Activated CD4-positive, alpha-beta memory T cell treated with anti-CD3 and anti-CD28 coated beads for 36 hours (primary cell): ENCODE measurements at regions not wholly inside any gene's neighbourhood (a gene's known extent, or its start where the extent isn't known, plus 50 kb on each side); places are given as distances from the start of the nearest gene placed in this dataset.
"Not testable (repeated sequence)": the region's sequence is repeated elsewhere in the genome, so short reads cannot be mapped to it uniquely, and the experiment has no call there.

Experiments
- CTCF ChIA-PET: fragments of 350-600 bp; sonication (Branson Sonifier 250); formaldehyde crosslinking; loops from one replicate; lab custom pipeline; 2021; ENCODE audit warnings: antibody characterized with exemption, inconsistent platforms; lab: Charles Lee
- POLR2A ChIA-PET: fragments of 350-600 bp; sonication (Branson Sonifier 250); formaldehyde crosslinking; loops from one replicate; lab custom pipeline; 2021; ENCODE audit warnings: antibody characterized with exemption; lab: Charles Lee
- DNase-seq: peaks from one replicate; pipeline ENCODE4 v3.0.0-alpha.2; 2020
- H3K27ac Mint-ChIP-seq: one replicate; pipeline ENCODE4 v1.8.0; 2021; ENCODE audit warnings: mixed read lengths
- H3K27me3 Mint-ChIP-seq: one replicate; pipeline ENCODE4 v1.8.0; 2021; ENCODE audit warnings: mixed read lengths
- H3K36me3 Mint-ChIP-seq: one replicate; pipeline ENCODE4 v1.8.0; 2021; ENCODE audit warnings: mixed read lengths
- H3K4me1 Mint-ChIP-seq: one replicate; pipeline ENCODE4 v1.8.0; 2021; ENCODE audit warnings: low read depth, mixed read lengths
- H3K4me3 Mint-ChIP-seq: one replicate; pipeline ENCODE4 v1.8.0; 2021; ENCODE audit warnings: mild to moderate bottlenecking, mixed read lengths
- H3K9me3 Mint-ChIP-seq: one replicate; pipeline ENCODE4 v1.8.0; 2021; ENCODE audit warnings: mixed read lengths
- intact Hi-C: fragments of 100-400 bp; cut with micrococcal nuclease; formaldehyde crosslinking; loops from one replicate; pipeline ENCODE4 v1.15.1; 2023

GRCh38 chr6:169371344-169372127 lies 117.9 kb upstream of the THBS2 start:
- DNase-seq: no peak
- ChIA-PET POLR2A (no interaction called here), CTCF (no interaction called here)
- Mint-ChIP-seq H3K27me3 (no peaks in the 10 kb centered on the region), H3K27ac (no peak overlapping the region), H3K4me1 (no peaks in the 10 kb centered on the region), H3K4me3 (no peak overlapping the region), H3K36me3 (no peaks in the 10 kb centered on the region), H3K9me3 (peaks cover 16% of the 10 kb centered on the region)
- intact Hi-C loops: no loop called here

- no peak for DNase-seq
- POLR2A ChIA-PET: no interaction called here
- no peaks in the 10 kb centered on the region for H3K4me1 Mint-ChIP-seq
- no peaks in the 10 kb centered on the region for H3K27me3 Mint-ChIP-seq
- intact Hi-C loops: no loop called here
- CTCF ChIA-PET: no interaction called here
- H3K36me3 Mint-ChIP-seq: no peaks in the 10 kb centered on the region
- H3K27ac Mint-ChIP-seq: no peak overlapping the region
- peaks cover 10% of the 10 kb centered on the region for H3K9me3 Mint-ChIP-seq
- H3K4me3 Mint-ChIP-seq: no peak overlapping the region
Measured at GRCh38 chr6:169370666-169371343, 117.2 kb upstream of the THBS2 start.

GRCh38 chr6:169370054-169370453 lies 116.4 kb upstream of the THBS2 start:
- Mint-ChIP-seq H3K36me3 (no peaks in the 10 kb centered on the region), H3K27me3 (no peaks in the 10 kb centered on the region), H3K4me1 (no peaks in the 10 kb centered on the region), H3K4me3 (no peak overlapping the region), H3K9me3 (peaks cover 4% of the 10 kb centered on the region), H3K27ac (no peak overlapping the region)
- intact Hi-C loops: no loop called here
- ChIA-PET CTCF (no interaction called here), POLR2A (no interaction called here)
- DNase-seq: no peak

- Mint-ChIP-seq H3K27ac (no peak overlapping the region), H3K4me3 (no peak overlapping the region), H3K27me3 (no peaks in the 10 kb centered on the region), H3K4me1 (no peaks in the 10 kb centered on the region), H3K36me3 (no peaks in the 10 kb centered on the region), H3K9me3 (no peaks in the 10 kb centered on the region)
- CTCF ChIA-PET: no interaction called here
- no peak for DNase-seq
- intact Hi-C loops: no loop called here
- POLR2A ChIA-PET: no interaction called here
Measured at GRCh38 chr6:169368200-169368599, 114.6 kb upstream of the THBS2 start.

GRCh38 chr6:169367507-169367906 lies 113.9 kb upstream of the THBS2 start:
- no peak for DNase-seq
- intact Hi-C loops: no loop called here
- H3K9me3 Mint-ChIP-seq: no peaks in the 10 kb centered on the region
- ChIA-PET POLR2A (no interaction called here), CTCF (no interaction called here)
- H3K4me1 Mint-ChIP-seq: no peaks in the 10 kb centered on the region
- no peaks in the 10 kb centered on the region for H3K27me3 Mint-ChIP-seq
- no peak overlapping the region for H3K27ac Mint-ChIP-seq
- no peaks in the 10 kb centered on the region for H3K36me3 Mint-ChIP-seq
- no peak overlapping the region for H3K4me3 Mint-ChIP-seq

GRCh38 chr6:169366258-169366901 lies 112.7 kb upstream of the THBS2 start:
- POLR2A ChIA-PET: no interaction called here
- intact Hi-C loops: no loop called here
- no peak overlapping the region for H3K27ac Mint-ChIP-seq
- no peak overlapping the region for H3K4me3 Mint-ChIP-seq
- no peaks in the 10 kb centered on the region for H3K9me3 Mint-ChIP-seq
- DNase-seq: no peak
- H3K27me3 Mint-ChIP-seq: no peaks in the 10 kb centered on the region
- H3K4me1 Mint-ChIP-seq: no peaks in the 10 kb centered on the region
- CTCF ChIA-PET: no interaction called here
- H3K36me3 Mint-ChIP-seq: no peaks in the 10 kb centered on the region

- CTCF ChIA-PET: no interaction called here
- Mint-ChIP-seq H3K4me3 (no peak overlapping the region), H3K4me1 (no peaks in the 10 kb centered on the region), H3K27ac (no peak overlapping the region), H3K9me3 (no peaks in the 10 kb centered on the region), H3K36me3 (no peaks in the 10 kb centered on the region), H3K27me3 (no peaks in the 10 kb centered on the region)
- POLR2A ChIA-PET: no interaction called here
- intact Hi-C loops: no loop called here
- DNase-seq: no peak
Measured at GRCh38 chr6:169365567-169366257, 112.1 kb upstream of the THBS2 start.

- ChIA-PET CTCF (no interaction called here), POLR2A (no interaction called here)
- Mint-ChIP-seq H3K27me3 (peaks cover 3% of the 10 kb centered on the region), H3K4me1 (no peaks in the 10 kb centered on the region), H3K27ac (no peak overlapping the region), H3K4me3 (no peak overlapping the region), H3K36me3 (no peaks in the 10 kb centered on the region), H3K9me3 (no peaks in the 10 kb centered on the region)
- intact Hi-C loops: no loop called here
- DNase-seq: no peak
Measured at GRCh38 chr6:169363590-169363989, 109.9 kb upstream of the THBS2 start.

GRCh38 chr6:169362501-169363121 lies 109.0 kb upstream of the THBS2 start:
- DNase-seq: no peak
- H3K27ac Mint-ChIP-seq: no peak overlapping the region
- no peak overlapping the region for H3K4me3 Mint-ChIP-seq
- H3K27me3 Mint-ChIP-seq: peaks cover 4% of the 10 kb centered on the region
- no peaks in the 10 kb centered on the region for H3K9me3 Mint-ChIP-seq
- POLR2A ChIA-PET: no interaction called here
- H3K4me1 Mint-ChIP-seq: no peaks in the 10 kb centered on the region
- H3K36me3 Mint-ChIP-seq: no peaks in the 10 kb centered on the region
- intact Hi-C loops: no loop called here
- CTCF ChIA-PET: no interaction called here

- H3K27me3 Mint-ChIP-seq: peaks cover 15% of the 10 kb centered on the region
- H3K4me1 Mint-ChIP-seq, H3K36me3 Mint-ChIP-seq, POLR2A ChIA-PET, H3K9me3 Mint-ChIP-seq, DNase-seq, intact Hi-C loops, H3K4me3 Mint-ChIP-seq, H3K27ac Mint-ChIP-seq, CTCF ChIA-PET: not testable (repeated sequence)
Measured at GRCh38 chr6:169355001-169355400, 101.4 kb upstream of the THBS2 start.

- H3K9me3 Mint-ChIP-seq: peaks cover 4% of the 10 kb centered on the region
- H3K27ac Mint-ChIP-seq: no peak overlapping the region
- no peak overlapping the region for H3K4me3 Mint-ChIP-seq
- H3K27me3 Mint-ChIP-seq: no peaks in the 10 kb centered on the region
- no peak for DNase-seq
- intact Hi-C loops: no loop called here
- no peaks in the 10 kb centered on the region for H3K4me1 Mint-ChIP-seq
- ChIA-PET POLR2A (no interaction called here), CTCF (no interaction called here)
- no peaks in the 10 kb centered on the region for H3K36me3 Mint-ChIP-seq
Measured at GRCh38 chr6:169345146-169345545, 91.5 kb upstream of the THBS2 start.

GRCh38 chr6:169344750-169345065 lies 91.1 kb upstream of the THBS2 start:
- H3K36me3 Mint-ChIP-seq: no peaks in the 10 kb centered on the region

More at GRCh38 chr6:169344750-169345065, 91.1 kb upstream of the THBS2 start:
- H3K4me1 Mint-ChIP-seq: no peaks in the 10 kb centered on the region
- H3K4me3 Mint-ChIP-seq: no peak overlapping the region
- no peak for DNase-seq
- intact Hi-C loops: no loop called here
- no peaks in the 10 kb centered on the region for H3K27me3 Mint-ChIP-seq
- ChIA-PET CTCF (no interaction called here), POLR2A (no interaction called here)
- H3K9me3 Mint-ChIP-seq: peaks cover 3% of the 10 kb centered on the region
- no peak overlapping the region for H3K27ac Mint-ChIP-seq
